ENCODE measurements at regions not wholly inside any gene's neighbourhood (a gene's known extent, or its start where the extent isn't known, plus 50 kb on each side); places are given as distances from the start of the nearest gene placed in this dataset.

- no peak for FAIRE-seq
These were observed 376.6 kb upstream of the SLCO3A1 start for GRCh38 chr15:91476861-91477260.

GRCh38 chr15:91478717-91479191 lies 374.8 kb upstream of the SLCO3A1 start:
- FAIRE-seq, result no peak

- FAIRE-seq, result no peak
These were observed 373.1 kb upstream of the SLCO3A1 start for GRCh38 chr15:91480426-91480825.

GRCh38 chr15:91482799-91483198 lies 370.7 kb upstream of the SLCO3A1 start:
- FAIRE-seq, result no peak

- FAIRE-seq, result no peak
These were observed 369.4 kb upstream of the SLCO3A1 start for GRCh38 chr15:91484141-91484540.

- no peak for FAIRE-seq
These were observed 365.1 kb upstream of the SLCO3A1 start for GRCh38 chr15:91488452-91488851.

- FAIRE-seq, result no peak
These were observed 363.3 kb upstream of the SLCO3A1 start for GRCh38 chr15:91490211-91490610.

- no peak for FAIRE-seq
These were observed 362.2 kb upstream of the SLCO3A1 start for GRCh38 chr15:91491101-91491950.

GRCh38 chr15:91496754-91497691 lies 356.5 kb upstream of the SLCO3A1 start:
- FAIRE-seq, result no peak

- FAIRE-seq, result no peak
These were observed 355.3 kb upstream of the SLCO3A1 start for GRCh38 chr15:91498046-91498748.

- FAIRE-seq, result no peak
These were observed 354.8 kb upstream of the SLCO3A1 start for GRCh38 chr15:91498749-91499062.

GRCh38 chr15:91499774-91500383 lies 353.6 kb upstream of the SLCO3A1 start:
- FAIRE-seq, result no peak

GRCh38 chr15:91508633-91509032 lies 344.9 kb upstream of the SLCO3A1 start:
- FAIRE-seq, result no peak

- FAIRE-seq, result no peak
These were observed 339.4 kb upstream of the SLCO3A1 start for GRCh38 chr15:91514147-91514546.

GRCh38 chr15:91515188-91515754 lies 338.2 kb upstream of the SLCO3A1 start:
- FAIRE-seq, result no peak

- FAIRE-seq, result no peak
These were observed 336.6 kb upstream of the SLCO3A1 start for GRCh38 chr15:91516866-91517265.

GRCh38 chr15:91517491-91518200 lies 335.9 kb upstream of the SLCO3A1 start:
- FAIRE-seq, result no peak

GRCh38 chr15:91520850-91521249 lies 332.7 kb upstream of the SLCO3A1 start:
- FAIRE-seq, result no peak

- FAIRE-seq, result no peak
These were observed 332.0 kb upstream of the SLCO3A1 start for GRCh38 chr15:91521548-91521947.

GRCh38 chr15:91521996-91522395 lies 331.5 kb upstream of the SLCO3A1 start:
- no peak for FAIRE-seq

- FAIRE-seq, result no peak
These were observed 330.7 kb upstream of the SLCO3A1 start for GRCh38 chr15:91522605-91523332.
